T-helper 2 cell treated with Interferon-gamma antibody and Interleukin-4, amounts not matched to agents 100 ng/mL and 5 ng/mL, for 36 hours (primary cell): ENCODE measurements at regions not wholly inside any gene's neighbourhood (a gene's known extent, or its start where the extent isn't known, plus 50 kb on each side); places are given as distances from the start of the nearest gene placed in this dataset.
"Not testable (repeated sequence)": the region's sequence is repeated elsewhere in the genome, so short reads cannot be mapped to it uniquely, and the experiment has no call there.

Experiments
- intact Hi-C: fragments of 100-400 bp; cut with micrococcal nuclease; formaldehyde crosslinking; loops from one replicate; pipeline ENCODE4 v1.15.1; 2023

DNA sequence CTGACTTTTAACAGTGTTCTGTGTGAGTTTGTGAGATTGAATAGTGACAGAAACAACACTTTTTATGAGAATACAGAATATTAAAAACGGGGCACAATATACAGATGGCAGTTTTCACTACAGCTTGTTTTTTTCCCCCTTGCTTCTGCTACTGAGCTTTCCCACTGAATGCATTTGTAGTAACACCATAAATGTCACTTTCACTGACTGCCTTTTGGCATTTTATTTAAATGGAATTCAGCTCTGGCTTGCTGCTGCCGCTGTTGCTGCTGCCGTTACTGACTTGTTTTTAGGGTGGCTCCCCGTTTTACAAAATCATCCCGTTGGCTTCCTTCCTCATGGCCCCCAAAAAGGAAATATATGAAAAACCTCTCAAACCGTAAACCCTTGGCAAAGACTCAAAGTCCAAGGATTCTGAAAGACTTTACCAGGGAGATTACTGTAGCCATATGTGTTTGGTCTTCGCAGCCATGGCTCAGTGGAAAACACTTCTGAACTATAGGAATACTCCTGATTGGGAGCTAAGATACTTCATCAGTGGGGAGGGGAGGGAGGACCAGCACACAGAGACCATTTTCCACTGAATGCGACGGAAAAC is 151.0 kb downstream of the NUF2 start:
- intact Hi-C loops, result no loop called here

DNA sequence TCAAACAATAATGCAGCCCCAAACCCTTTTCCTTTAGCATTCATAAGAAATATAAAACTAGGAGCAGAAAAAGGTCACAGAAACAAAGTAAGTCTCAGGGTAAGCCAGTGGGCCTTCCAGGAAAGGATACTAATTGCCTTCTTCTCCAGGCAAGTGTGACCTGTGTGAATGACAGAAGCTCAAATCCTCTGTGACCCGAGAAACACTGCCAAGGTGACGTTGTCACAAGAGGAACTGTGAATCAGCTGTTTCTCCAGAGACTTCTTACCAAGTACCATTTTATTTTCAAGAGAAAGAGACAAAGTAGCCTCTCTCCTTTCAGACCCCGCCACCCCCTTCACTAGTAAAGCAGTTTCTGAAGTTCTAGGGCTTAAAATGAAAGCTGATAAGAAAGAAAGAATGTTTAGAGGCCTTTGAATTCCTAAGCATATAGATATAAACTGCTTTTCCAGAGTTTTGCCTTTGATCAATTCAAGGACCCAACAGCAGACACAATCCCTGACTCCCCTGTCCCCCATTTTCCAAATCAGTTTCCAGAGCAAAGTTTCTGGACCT is 155.6 kb downstream of the NUF2 start:
- intact Hi-C loops, result no loop called here

DNA sequence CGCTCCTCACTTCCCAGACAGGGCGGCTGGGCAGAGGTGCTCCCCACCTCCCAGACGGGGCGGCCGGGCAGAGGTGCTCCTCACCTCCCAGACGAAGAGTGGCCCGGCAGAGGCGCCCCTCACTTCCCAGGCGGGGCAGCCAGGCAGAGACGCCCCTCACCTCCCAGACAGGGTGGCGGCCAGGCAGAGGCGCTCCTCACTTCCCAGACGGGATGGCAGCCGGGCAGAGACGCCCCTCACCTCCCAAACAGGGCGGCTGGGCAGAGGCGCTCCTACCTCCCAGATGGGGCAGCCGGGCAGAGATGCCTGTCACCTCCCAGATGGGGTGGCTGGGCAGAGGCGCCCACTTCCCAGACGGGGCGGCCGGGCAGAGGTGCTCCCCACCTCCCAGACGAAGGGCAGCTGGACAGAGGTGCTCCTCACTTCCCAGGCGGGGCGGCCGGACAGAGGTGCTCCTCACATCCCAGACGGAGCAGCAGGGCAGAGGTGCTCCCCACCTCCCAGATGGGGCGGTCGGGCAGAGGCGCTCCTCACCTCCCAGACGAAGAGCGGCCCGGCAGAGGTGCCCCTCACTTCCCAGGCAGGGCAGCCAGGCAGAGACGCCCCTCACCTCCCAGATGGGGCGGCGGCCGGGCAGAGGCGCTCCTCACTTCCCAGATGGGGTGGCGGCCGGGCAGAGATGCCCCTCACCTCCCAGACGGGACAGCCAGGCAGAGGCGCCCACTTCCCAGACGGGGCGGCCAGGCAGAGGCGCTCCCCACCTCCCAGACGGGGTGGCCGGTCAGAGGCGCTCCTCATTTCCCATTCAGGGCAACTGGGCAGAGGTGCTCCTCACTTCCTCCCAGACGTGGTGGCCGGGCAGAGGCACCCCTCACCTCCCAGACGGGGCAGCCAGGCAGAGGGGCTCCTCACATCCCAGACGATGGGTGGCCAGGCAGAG is 176.9 kb downstream of the NUF2 start:
- intact Hi-C loops, result not testable (repeated sequence)

DNA sequence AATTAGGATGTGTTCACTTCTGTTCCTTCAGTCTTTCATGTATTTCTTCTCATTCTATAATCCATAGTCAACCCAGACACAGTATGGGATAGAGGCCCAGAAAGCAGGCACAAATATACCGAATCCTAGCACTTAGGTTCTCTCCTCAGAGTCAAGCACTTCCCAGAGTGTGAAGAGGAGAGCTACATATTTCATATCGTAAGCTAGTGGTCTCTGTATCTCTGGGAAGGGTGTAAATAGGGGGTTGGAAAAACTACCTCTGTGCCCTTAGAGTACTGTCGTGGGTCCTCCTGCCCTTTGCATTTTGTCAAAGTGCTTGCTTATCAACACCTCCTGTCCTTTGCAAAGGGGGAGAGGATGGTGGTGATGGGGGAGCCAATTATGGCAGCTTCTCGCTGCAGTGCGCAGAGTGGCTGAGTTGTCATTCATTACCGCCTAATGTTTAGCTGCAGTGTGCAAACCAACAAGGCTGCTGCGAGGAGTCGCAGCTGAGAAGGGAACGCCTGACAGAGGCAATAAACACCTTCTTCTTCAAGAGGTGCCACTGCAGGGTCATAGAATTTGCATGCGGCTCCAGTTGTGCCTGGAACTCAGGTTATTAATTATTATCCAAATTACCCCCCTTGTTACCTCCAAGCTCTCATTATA is 182.7 kb downstream of the NUF2 start:
- intact Hi-C loops, result no loop called here

DNA sequence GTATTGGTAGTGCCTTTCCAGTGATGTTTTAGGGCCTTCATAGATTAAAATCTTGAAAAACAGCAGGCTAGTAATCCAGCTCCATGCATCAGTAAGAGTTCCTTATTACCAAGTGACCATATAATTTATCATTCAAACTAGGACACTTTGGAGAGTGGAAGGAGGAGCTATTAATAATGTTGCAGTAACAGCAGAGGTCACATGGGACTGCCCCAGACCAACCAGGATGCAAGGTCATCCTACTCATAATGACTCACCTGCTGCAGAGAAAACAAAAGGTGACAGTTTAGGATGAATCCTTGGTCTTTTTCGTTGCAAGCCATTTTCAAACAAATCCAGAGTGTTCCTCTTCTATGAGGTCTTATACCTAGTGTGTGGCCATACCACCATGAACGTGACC is 187.4 kb downstream of the NUF2 start:
- intact Hi-C loops, result no loop called here

DNA sequence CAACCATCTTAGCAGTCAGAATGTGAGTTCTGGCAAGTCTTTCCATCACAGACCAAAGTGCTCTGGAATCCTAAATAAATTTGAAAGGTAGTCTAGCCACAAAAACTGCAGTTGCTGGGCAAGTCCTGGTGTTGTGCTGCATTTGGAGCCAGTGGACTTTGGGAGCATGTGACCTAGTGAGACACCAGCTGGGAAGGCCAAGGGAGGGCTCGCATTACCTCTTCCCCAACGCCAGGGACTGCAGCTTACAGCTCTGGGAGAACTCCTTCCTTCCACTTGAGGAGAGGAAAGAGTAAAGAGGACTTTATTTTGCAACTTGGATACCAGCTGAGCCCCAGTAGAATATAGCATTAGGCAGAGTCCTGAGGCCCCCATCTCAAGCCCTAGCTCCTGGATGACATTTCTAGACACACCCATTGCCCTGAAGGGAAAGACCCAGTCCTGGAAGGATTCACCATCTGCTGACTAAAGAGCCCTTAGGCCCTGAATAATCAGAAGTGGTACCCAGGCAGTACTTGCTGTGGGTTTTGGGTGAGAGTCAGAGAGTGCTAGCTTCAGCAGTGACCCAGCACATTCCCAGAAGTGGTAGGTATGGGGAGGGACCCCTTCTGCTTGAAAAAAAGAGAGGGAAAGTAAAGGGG is 190.7 kb downstream of the NUF2 start:
- intact Hi-C loops, result no loop called here

DNA sequence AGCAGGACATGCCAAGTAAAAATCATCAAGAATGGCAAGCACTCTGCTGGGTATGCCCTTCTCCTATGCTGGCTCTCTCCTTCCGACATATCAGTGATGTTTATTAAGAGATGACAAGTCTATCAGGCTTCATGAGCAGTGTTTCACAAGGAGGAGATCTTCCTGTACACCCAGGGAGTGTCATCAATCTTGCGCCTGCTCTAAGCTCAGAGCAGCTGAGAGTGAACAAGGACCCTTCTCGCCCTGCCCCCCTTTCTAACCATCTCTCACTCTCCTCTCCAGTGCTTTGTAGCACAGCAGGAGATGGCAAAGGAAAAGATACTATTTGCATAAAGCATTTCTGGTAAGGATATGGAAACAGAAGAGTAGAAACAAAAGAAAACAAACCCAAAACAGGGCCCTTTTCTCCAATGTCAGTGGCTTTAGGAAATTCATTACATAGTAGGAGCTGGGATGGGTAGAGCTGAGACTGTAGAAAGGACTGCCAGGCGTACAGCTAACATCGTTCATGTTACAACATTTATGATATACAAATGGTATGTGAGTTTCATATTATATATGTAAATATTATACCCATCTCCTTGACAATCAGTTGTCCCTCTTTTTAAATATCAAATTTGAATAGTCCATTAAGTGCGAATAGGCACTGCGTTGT is 201.7 kb downstream of the NUF2 start:
- intact Hi-C loops, result no loop called here

DNA sequence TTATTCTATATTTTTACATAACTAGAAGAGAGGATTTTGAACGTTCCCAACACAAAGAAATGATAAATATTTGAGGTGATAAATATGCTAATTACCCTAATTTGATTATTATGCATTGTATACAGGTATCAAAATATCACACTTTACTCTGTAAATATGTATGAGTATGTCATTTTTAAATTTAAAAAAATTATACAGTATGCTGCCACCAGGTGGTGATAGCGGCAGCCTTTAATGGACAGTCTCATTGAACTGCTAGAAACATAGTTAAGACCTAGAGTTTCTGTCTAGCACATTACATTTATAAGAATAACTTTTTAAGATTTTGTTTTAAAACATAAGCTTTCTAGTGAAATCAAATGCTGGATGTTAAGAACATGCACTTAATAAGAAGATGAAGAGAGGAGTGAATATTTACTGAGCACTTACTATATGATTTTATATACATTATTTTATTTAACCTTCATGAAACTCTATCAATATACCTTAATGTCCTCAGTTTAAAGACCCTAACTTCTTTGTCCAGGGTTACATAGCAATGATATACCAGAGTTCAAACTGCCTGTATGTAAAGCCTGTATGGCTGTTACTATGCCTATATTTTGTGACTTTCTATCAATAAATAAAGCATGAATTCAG is 207.1 kb downstream of the NUF2 start:
- intact Hi-C loops, result loop anchor here (1.0 kb wide), 1 partner anchor 1258 kb away; no protein-coding TSS in a partner anchor

DNA sequence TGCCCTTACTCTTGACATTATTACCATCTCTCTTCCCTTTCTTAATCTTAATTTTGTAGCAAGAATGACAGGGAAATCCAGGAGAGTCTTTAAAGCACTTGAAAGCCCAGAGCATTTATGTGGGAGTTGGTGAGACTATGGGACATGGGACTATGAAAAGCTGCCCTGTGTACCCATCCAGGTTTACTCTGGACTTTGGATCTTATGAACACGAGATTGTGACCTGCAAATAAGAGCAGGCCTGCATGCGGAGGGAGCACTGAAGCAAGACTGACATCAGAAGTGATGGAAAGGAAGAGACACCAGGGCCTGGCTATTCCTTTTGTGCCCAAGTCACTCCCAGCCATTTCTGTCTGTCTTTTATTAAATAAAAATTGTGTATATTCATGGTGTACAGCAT is 209.6 kb downstream of the NUF2 start:
- intact Hi-C loops, result no loop called here

DNA sequence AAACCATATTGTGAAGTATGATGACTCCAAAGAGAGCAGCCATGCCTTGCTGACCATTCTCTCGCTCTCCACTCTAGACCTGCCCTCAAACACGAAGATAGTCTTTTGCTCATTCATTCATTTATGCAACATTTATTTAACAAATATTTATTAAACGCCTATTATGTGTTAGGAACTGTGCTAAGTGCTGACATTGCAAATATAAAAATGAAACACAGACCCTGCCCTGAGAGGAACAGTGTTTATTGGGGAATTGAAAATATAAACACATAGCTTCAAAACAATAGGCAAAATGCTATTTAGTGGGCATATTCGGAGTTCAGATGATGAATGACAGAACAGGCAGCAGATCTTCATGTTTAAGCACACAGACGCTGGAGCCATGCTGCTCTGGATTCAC is 213.6 kb downstream of the NUF2 start:
- intact Hi-C loops, result no loop called here

DNA sequence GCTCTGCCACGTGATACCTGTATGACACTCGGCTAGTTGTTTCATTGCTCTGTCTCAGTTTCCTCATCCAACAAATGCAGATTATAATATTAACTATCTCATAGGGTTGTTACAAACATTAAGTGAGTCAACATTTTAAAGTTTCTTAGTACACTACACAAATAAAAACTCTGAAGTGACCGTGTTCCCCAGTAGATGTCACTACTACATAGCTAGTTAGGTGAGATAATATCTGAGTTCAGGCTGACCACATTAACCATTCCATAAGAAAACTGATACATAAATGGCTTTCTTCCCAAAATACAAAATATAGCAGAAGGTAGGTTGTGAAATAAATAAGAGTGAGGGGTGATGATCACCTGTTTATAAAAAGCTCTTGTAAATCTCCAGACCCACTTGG is 214.1 kb downstream of the NUF2 start:
- intact Hi-C loops, result no loop called here

DNA sequence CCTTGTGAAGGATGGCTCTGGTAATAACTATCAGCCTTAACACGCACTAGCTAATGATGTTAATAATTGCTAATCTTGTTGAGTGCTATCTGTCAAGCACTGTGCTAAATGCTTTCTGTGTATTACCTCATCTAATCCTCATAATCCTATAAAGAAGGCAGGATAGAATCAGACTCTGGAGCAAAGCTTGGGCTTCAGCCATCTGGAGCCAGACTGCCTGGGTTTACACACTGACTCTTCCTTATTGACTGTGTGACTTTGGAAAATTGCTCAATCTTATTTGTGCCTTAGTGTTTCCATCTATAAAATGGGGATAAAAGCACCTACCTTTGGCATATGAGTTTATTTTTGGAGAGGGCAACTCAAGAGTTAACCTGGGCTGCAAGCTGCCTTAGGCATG is 216.1 kb downstream of the NUF2 start:
- intact Hi-C loops, result no loop called here

DNA sequence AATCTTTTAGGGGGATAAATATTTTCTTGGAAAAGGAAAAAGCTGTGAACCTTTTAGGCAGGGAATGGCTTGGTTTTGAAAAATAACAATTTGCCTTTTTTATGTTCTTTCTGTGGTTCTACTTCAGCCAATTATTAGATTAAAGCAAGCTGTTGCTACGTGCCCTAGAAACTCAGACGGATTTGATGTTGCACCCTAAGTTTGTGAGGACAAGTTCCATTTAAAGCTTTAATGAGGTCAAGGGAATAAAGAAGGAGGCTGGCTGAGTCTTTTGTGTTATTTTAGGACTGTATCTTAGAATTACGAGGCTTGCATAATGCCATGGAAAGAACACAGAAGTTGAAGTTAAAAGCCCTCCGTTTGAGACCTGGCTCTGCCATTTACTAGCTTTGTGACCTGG is 216.9 kb downstream of the NUF2 start:
- intact Hi-C loops, result no loop called here

DNA sequence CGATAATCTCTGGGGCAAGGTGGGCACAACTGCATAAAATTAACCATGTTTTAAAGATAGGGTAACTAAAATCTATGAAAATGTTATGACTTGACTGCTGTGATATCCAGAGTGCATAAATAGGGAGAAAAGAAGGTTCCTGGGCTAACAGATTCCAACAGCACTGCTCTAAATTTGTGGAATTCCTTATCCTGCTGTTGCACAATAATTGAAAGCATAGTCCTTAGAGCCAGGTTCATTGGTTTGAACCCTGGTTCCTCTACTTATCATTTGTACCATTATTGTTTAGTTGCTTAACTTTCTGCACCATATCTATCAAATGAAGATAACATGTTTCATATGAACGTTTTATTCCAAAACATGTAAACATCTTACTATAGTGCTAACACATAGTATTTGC is 219.0 kb downstream of the NUF2 start:
- intact Hi-C loops, result no loop called here

DNA sequence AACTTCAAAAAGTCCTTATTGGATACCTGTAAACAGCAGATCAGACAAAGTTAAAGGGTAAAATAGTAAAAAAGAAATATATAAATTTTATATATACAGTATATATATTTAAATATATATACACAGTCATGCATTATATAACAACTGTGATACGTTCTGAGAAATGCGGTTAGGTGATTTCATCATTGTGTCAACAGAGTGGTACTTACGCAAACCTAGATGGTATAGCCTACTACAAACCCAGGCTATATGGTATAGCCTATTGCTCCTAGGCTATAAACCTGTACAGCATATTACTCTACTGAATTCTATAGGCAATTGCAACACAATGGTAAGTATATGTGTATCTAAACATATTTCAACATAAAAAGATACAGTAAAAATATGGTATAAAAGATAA is 222.7 kb downstream of the NUF2 start:
- intact Hi-C loops, result no loop called here

DNA sequence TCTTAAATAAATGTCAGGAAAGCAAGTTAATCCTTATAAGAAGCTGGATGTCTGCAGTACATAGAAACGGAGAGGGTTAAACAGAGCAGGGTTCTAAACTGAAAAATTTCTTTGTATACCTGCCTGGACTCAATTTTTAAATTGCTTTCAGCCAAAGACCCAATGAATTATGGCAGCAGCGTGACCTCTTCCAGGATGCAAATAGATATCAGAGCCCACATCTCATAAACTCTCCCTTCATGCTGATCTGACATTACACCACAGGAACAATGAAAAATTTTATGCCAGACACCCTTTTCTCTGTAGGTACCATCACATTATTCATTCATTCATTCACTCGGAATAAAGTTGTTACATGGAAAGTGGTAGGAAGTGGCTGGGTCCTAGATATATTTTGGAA is 236.4 kb downstream of the NUF2 start:
- intact Hi-C loops, result no loop called here

DNA sequence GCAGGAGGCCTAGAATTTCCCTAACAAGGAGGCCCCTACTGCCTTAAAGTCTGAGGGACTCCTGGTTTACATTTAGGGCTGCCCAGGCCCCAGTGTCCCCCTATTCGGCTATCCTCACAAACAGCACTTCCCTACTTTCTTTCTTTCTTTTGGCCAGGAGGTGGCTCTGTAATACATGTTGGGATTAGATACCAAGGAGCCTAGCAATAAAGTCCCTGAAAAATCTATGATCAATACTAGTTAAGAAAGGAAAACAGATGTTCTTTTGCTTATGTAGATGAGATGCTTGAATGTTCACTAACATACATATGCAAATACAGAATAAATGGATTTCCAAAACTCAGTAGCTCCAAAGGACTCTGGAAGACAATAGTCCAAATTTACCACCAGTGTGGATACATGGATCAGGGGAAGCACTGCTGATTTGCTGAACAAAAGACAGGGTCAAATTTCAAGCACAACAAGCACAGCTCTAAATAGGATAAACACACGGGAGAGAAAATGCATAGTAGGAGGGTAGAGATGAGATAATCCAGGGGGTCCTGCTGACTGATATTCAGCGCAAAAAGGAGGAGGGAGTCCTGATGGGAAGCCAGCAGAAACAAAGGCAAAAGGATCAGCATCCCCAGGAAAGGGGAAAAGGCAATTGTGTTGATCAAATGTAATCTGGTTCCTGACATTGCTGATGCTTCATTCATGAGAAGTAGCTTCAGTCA is 240.0 kb downstream of the NUF2 start:
- intact Hi-C loops, result no loop called here

DNA sequence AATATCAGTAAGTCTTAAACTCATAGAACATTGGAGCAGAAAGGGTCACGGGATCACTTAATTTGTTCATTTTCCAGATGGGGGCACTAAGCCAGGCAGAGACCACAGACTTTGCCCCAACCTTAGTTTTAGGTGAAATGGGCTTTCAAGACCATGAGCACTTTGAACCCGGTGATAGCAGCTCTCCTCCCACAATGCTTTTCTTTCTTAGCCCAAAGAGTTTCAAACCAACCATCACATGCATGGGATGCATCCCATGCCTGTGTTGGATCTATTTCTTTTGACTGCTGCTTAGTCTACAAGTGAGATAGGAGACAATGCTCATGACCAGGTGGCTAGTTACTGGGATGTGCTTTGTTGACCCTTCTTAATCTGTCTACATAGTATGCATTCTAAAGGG is 240.6 kb downstream of the NUF2 start:
- intact Hi-C loops, result no loop called here

DNA sequence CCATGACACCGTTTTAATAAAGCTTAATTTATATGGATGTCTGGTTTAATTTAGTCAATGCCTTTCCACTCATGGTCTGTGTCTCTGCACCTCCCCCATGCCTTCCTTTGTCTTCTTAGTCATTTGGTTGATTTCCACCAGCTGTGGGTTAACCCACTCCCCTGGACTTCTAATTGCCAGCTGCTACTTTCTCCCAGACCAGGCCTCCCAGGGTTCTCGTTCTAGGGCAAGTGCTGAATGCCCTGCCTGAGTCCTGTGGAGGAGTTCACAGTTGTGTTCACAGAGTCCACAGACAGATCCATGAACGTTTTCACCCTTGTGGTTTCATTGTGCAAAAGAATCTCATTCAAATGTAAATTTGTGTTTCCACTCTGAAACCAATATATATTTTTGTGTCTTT is 243.4 kb downstream of the NUF2 start:
- intact Hi-C loops, result no loop called here

DNA sequence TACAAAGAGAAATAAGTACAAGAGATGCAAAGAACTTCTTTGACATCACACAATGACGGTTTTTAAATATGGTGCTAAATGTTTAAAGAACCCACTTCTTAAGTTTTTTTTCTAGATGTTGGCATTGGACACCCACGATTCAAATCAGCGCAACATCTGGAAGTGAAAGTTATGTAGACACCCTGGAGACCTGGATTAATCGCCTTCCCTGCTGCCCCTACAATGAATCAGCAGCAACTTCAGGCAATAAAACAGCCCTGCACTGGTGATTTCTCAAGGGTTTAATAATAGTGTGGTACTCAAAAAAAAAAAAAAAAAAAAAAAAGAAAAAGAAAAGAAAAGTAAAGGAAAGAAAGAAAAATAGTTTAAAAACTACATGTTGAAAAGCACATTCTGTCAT is 248.3 kb downstream of the NUF2 start:
- intact Hi-C loops, result no loop called here
